HG03432 (cell line): ENCODE measurements at regions not wholly inside any gene's neighbourhood (a gene's known extent, or its start where the extent isn't known, plus 50 kb on each side); places are given as distances from the start of the nearest gene placed in this dataset.
"Not testable (repeated sequence)": the region's sequence is repeated elsewhere in the genome, so short reads cannot be mapped to it uniquely, and the experiment has no call there.

Experiments
- ATAC-seq: cut with Tn5 transposase; IDR thresholded peaks from one replicate; pipeline ENCODE4 v1.9.1; 2021; ENCODE audit warnings: mild to moderate bottlenecking, moderate library complexity; ENCODE audit not compliant: unreplicated experiment

- no peak for ATAC-seq
Observed at GRCh38 chr2:31739161-31739560, 158.4 kb upstream of the SRD5A2 start.

- ATAC-seq = no peak
Observed at GRCh38 chr2:31736695-31737454, 156.1 kb upstream of the SRD5A2 start.

GRCh38 chr2:31735716-31736115, 155.0 kb upstream of the SRD5A2 start:
- ATAC-seq = no peak

GRCh38 chr2:31729442-31730092, 148.8 kb upstream of the SRD5A2 start:
- ATAC-seq = no peak

GRCh38 chr2:31729065-31729439, 148.3 kb upstream of the SRD5A2 start:
- ATAC-seq = no peak

- ATAC-seq = no peak
Observed at GRCh38 chr2:31728406-31729064, 147.8 kb upstream of the SRD5A2 start.

- no peak for ATAC-seq
Observed at GRCh38 chr2:31726457-31726856, 145.7 kb upstream of the SRD5A2 start.

GRCh38 chr2:31725444-31725843, 144.7 kb upstream of the SRD5A2 start:
- ATAC-seq = no peak

GRCh38 chr2:31711737-31712136, 131.0 kb upstream of the SRD5A2 start:
- no peak for ATAC-seq

GRCh38 chr2:31710121-31710520, 129.4 kb upstream of the SRD5A2 start:
- ATAC-seq = no peak

- no peak for ATAC-seq
Observed at GRCh38 chr2:31707992-31708391, 127.3 kb upstream of the SRD5A2 start.

- ATAC-seq = no peak
Observed at GRCh38 chr2:31704561-31705212, 123.9 kb upstream of the SRD5A2 start.

- no peak for ATAC-seq
Observed at GRCh38 chr2:31703253-31703652, 122.5 kb upstream of the SRD5A2 start.

- ATAC-seq = no peak
Observed at GRCh38 chr2:31698722-31699121, 118.0 kb upstream of the SRD5A2 start.

GRCh38 chr2:31696068-31696467, 115.3 kb upstream of the SRD5A2 start:
- no peak for ATAC-seq

GRCh38 chr2:31694444-31694843, 113.7 kb upstream of the SRD5A2 start:
- ATAC-seq = no peak

GRCh38 chr2:31693882-31694281, 113.1 kb upstream of the SRD5A2 start:
- no peak for ATAC-seq

GRCh38 chr2:31688282-31688681, 107.5 kb upstream of the SRD5A2 start:
- ATAC-seq = no peak

- not testable (repeated sequence) for ATAC-seq
Observed at GRCh38 chr2:31683506-31683905, 102.8 kb upstream of the SRD5A2 start.

- no peak for ATAC-seq
Observed at GRCh38 chr2:31675485-31675901, 94.8 kb upstream of the SRD5A2 start.

GRCh38 chr2:31674446-31674845, 93.7 kb upstream of the SRD5A2 start:
- ATAC-seq = no peak

GRCh38 chr2:31666878-31667277, 86.1 kb upstream of the SRD5A2 start:
- no peak for ATAC-seq
